22Rv1 (cell line): ENCODE measurements at regions not wholly inside any gene's neighbourhood (a gene's known extent, or its start where the extent isn't known, plus 50 kb on each side); places are given as distances from the start of the nearest gene placed in this dataset.

Experiments
- CTCF ChIP-seq: fragments of 450-650 bp; IDR thresholded peaks from 2 replicates; pipeline ENCODE4 v1.5.1; 2017; ENCODE audit warnings: mild to moderate bottlenecking
- ZFX ChIP-seq: fragments of 450-650 bp; IDR thresholded peaks from 2 replicates; pipeline ENCODE4 v1.6.1; 2017; ENCODE audit warnings: antibody characterized with exemption, borderline replicate concordance

GRCh38 chr20:7695051-7695495 lies 245.2 kb downstream of the HAO1 start:
- TF ChIP-seq CTCF (no peak), ZFX (no peak)
